Upper lobe of left lung (tissue), 4 donors: ENCODE measurements at regions not wholly inside any gene's neighbourhood (a gene's known extent, or its start where the extent isn't known, plus 50 kb on each side); places are given as distances from the start of the nearest gene placed in this dataset.

Experiments
- CTCF ChIP-seq, 6 experiments: fragments of 450-650 bp in 4 of 6; fragments of 200-600 bp in 2 of 6; sonication (generic) in 2 of 6; IDR thresholded peaks; one replicate each; pipeline ENCODE4 v1.5.1; 2016 to 2019; ENCODE audit warnings: antibody characterized with exemption in 6 of 6
- POLR2A ChIP-seq, 4 donors: fragments of 450-650 bp; IDR thresholded peaks; one replicate each; pipeline ENCODE4 v1.5.1; 2016 to 2017; ENCODE audit warnings: antibody characterized with exemption in 4 of 4, mild to moderate bottlenecking in 2 of 4

- TF ChIP-seq CTCF (IDR thresholded peaks at IDR 0.05) = no peak
- no peak for TF ChIP-seq POLR2A (IDR thresholded peaks at IDR 0.05)
Observed at GRCh38 chr15:62416526-62416925, 251.4 kb upstream of the C2CD4B start.
